ENCODE measurements at regions not wholly inside any gene's neighbourhood (a gene's known extent, or its start where the extent isn't known, plus 50 kb on each side); places are given as distances from the start of the nearest gene placed in this dataset.
"Not testable (repeated sequence)": the region's sequence is repeated elsewhere in the genome, so short reads cannot be mapped to it uniquely, and the experiment has no call there.

DNA sequence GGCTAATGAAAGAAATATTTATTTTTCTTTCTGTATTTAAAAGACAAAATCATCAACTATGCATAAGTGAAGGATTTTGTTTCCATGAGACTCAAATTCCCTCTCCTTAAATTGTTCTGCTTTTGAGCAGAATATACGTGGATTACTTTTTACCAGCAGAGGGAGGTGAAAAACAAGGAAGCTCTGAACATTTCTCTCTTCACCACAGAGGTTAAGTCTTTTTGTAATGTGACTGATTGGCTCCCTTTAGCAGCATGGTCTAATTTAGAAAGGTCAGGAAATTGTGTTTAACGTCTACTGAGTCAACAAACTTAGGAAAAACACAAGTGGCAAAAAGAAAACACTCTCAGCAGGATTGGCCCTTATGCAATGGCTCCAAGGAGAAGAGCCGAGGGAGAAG is 55.1 kb upstream of the F9 start:
- ATAC-seq, result no peak

DNA sequence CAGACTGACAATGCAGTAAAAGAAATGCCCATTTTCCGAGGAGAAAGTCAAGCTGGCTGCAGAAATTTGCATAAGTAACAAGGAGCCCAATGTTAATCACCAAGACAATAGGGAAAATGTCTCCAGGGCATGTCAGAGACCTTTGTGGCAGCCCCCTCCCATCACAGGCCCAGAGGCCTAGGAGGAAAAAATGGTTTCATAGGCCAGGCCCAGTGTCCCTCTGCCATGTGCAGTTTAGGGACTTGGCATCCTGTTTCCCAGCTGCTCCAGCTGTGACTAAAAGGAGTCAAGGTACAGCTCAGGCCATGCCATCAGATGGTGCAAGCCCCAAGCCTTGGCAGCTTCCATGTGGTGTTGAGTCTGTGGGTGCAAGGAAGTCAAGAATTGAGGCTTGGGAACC is 68.6 kb upstream of the F9 start:
- not testable (repeated sequence) for ATAC-seq

GRCh38 chrX:139454743-139455142 is 75.8 kb upstream of the F9 start:
- ATAC-seq, result no peak

- no peak for ATAC-seq
Measured at GRCh38 chrX:139448996-139449395, 81.5 kb upstream of the F9 start.

DNA sequence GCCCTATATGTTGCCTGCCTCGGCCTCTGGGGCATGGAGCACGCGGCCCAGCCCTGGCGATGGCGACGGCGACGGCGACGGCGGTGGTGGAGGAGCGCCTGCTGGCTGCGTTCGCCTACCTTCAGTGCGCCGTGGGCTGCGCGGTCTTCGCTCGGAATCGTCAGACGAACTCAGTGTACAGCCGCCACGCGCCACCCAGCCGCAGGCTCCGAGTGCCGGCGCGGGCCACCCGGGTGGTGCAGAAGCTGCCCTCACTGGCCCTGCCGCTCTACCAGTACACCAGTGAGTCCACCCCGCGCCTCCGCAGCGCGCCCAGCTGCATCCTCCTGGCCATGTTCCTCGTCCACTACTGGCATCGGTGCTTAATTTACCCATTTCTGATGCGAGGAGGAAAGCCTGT is 83.7 kb upstream of the F9 start:
- no peak for ATAC-seq

- no peak for ATAC-seq
Measured at GRCh38 chrX:139429913-139430312, 100.6 kb upstream of the F9 start.

- ATAC-seq, result no peak
Measured at GRCh38 chrX:139423186-139423585, 107.4 kb upstream of the F9 start.

DNA sequence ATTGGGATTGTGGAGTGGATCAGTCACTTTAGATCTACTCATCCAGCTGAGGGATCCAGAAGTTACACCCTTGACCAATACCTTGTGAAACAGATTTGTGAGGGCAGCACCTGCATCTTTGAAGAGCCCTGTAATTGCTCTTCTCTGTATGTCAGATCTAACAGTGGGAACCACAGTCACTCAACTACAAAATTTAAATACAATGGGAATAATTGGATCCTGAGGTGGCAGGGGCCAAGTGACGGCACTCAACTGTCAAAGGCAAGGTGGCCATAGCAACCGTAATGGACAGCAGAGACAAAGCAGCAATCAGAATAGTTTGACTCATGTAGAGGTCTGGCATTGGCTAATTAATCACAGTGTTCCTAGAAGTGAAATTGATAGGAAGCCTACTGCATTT is 132.3 kb upstream of the F9 start:
- not testable (repeated sequence) for ATAC-seq

DNA sequence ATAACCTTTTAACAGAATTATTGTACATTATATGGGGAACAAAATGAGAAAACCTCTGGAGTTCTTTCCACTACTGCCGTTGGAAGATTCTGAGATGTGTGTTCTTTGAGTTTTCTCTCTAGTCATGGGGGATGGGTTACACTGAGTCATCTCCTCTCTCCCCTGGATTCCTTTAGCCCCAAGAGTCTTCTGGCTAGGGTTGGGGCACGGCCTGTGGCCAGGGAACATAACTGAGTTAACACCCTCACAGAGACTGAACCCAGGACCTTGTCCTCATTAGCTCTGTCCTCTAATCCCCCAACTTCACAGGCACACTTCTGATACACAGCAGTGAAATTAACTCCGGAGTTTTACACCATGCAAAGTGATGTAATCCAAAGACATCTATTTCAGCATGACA is 142.3 kb upstream of the F9 start:
- no peak for ATAC-seq

- ATAC-seq, result no peak
Measured at GRCh38 chrX:139382529-139382928, 148.0 kb upstream of the F9 start.

DNA sequence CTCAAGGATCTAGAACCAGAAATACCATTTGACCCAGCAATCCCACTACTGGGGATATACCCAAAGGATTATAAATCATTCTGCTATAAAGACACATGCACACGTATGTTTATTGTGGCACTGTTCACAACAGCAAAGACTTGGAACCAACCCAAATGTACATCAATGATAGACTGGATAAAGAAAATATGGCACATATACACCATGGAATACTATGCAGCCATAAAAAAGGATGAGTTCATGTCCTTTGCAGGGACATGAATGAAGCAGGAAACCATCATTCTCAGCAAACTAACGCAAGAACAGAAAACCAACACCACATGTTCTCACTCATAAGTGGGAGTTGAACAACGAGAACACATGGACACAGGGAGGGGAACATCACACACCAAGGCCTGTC is 154.0 kb upstream of the F9 start:
- ATAC-seq, result not testable (repeated sequence)

GRCh38 chrX:139360356-139360755 is 170.2 kb upstream of the F9 start:
- ATAC-seq, result no peak

DNA sequence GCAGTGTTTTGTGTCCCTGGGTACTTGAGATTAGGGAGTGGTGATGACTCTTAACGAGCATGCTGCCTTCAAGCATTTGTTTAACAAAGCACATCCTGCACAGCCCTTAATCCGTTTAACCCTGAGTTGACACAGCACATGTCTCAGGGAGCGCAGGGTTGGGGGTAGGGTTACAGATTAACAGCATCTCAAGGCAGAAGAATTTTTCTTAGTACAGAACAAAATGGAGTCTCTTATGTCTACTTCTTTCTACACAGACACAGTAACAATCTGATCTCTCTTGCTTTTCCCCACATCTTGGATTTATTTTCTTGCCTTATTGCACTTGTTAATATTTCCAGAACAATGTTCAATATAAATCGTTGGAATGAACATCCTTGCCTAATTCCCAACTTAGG is 187.9 kb upstream of the F9 start:
- not testable (repeated sequence) for ATAC-seq

DNA sequence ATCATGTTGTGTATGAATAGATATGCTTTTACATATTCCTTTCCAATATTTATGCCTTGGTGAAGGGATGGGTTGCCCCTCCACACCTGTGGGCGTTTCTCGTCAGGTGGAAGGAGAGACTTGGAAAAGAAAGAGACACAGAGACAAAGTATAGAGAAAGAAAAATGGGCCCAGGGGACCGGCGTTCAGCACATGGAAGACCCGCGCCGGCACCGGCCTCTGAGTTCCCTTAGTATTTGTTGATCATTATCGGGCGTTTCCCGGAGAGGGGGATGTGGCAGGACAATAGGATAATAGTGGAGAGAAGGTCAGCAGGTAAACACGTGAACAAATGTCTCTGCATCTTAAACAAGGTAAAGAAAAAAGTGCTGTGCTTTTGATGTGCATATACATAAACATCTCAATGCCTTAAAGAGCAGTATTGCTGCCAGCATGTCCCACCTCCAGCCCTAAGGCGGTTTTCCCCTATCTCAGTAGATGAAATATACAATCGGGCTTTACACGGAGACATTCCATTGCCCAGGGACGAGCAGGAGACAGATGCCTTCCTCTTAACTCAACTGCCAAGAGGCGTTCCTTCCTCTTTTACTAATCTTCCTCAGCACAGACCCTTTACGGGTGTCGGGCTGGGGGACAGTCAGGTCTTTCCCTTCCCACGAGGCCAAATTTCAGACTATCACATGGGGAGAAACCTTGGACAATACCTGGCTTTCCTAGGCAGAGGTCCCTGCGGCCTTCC is 188.5 kb upstream of the F9 start:
- not testable (repeated sequence) for ATAC-seq

- no peak for ATAC-seq
Measured at GRCh38 chrX:139332441-139332840, 198.1 kb upstream of the F9 start.

GRCh38 chrX:139327355-139327754 is 203.2 kb upstream of the F9 start:
- ATAC-seq, result no peak

GRCh38 chrX:139324756-139325155 is 205.8 kb upstream of the F9 start:
- ATAC-seq, result no peak

DNA sequence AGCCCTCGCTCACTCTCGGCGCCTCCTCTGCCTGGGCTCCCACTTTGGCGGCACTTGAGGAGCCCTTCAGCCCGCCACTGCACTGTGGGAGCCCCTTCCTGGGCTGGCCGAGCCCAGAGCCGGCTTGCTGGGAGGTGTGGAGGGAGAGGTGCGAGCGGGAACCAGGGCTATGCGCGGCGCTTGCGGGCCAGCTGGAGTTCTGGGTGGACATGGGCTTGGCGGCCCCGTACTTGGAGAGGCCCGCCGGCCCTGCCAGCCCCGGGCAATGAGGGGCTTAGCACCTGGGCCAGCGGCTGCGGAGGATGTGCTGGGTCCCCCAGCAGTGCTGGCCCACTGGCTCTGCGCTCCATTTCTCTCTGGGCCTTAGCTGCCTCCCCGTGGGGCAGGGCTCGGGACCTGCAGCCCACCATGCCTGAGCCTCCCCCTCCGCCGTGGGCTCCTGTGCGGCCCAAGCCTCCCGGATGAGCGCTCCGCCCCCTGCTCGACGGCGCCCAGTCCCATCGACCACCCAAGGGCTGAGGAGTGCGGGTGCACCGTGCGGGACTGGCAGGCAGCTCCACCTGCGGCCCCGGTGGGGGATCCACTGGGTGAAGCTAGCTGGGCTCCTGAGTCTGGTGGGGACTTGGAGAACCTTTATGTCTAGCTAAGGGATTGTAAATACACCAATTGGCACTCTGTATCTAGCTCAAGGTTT is 209.7 kb upstream of the F9 start:
- ATAC-seq, result not testable (repeated sequence)

- not testable (repeated sequence) for ATAC-seq
Measured at GRCh38 chrX:139306675-139307074, 223.9 kb upstream of the F9 start.

- no peak for ATAC-seq
Measured at GRCh38 chrX:139304471-139304870, 226.1 kb upstream of the F9 start.

- no peak for ATAC-seq
Measured at GRCh38 chrX:139299309-139299708, 231.2 kb upstream of the F9 start.

- ATAC-seq, result no peak
Measured at GRCh38 chrX:139298437-139298836, 232.1 kb upstream of the F9 start.

GRCh38 chrX:139297638-139298037 is 232.9 kb upstream of the F9 start:
- ATAC-seq, result no peak

- no peak for ATAC-seq
Measured at GRCh38 chrX:139293991-139294390, 236.5 kb upstream of the F9 start.

DNA sequence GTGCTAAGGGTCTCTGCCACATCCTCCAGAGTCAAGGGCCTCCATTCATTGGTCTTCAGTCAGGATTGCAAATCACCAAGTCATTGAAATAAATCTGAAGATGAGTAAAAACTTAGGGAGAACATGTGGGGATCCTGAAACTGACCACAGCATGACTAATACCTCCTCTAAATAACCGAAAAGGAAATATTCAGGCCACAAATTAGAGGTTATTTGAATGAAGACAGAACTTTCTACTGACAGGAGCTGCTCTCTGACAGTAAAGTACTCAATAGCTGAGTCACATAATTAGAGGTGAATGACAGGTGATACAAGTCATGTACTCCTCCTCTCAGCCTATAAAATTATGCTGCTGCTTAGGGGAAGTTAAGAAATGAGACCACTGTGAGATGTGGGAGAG is 240.2 kb upstream of the F9 start:
- no peak for ATAC-seq

Data from esophagus mucosa (tissue), 1 donor.